ENCODE measurements at regions not wholly inside any gene's neighbourhood (a gene's known extent, or its start where the extent isn't known, plus 50 kb on each side); places are given as distances from the start of the nearest gene placed in this dataset.

- Mint-ChIP-seq H3K36me3 (ENCODE audit: low read depth, unreplicated experiment) (no peaks in the 10 kb centered on the region), H3K4me1 (ENCODE audit: unreplicated experiment) (no peaks in the 10 kb centered on the region), H3K27me3 (ENCODE audit: unreplicated experiment) (no peaks in the 10 kb centered on the region), H3K9me3 (ENCODE audit: unreplicated experiment) (no peaks in the 10 kb centered on the region), H3K27ac (ENCODE audit: unreplicated experiment) (no peak overlapping the region), H3K4me3 (ENCODE audit: unreplicated experiment) (no peak overlapping the region)
- TF ChIP-seq CTCF (IDR thresholded peaks at IDR 0.05; ENCODE audit: unreplicated experiment), result no peak
- no peak for DNase-seq (ENCODE audit: low spot score)
Observed at GRCh38 chr4:104870495-104871233, 276.0 kb upstream of the TET2 start.

GRCh38 chr4:104878936-104879335, 267.7 kb upstream of the TET2 start:
- Mint-ChIP-seq H3K4me1 (ENCODE audit: unreplicated experiment) (no peaks in the 10 kb centered on the region), H3K4me3 (ENCODE audit: unreplicated experiment) (no peak overlapping the region), H3K27ac (ENCODE audit: unreplicated experiment) (no peak overlapping the region), H3K9me3 (ENCODE audit: unreplicated experiment) (no peaks in the 10 kb centered on the region), H3K27me3 (ENCODE audit: unreplicated experiment) (no peaks in the 10 kb centered on the region), H3K36me3 (ENCODE audit: low read depth, unreplicated experiment) (no peaks in the 10 kb centered on the region)
- TF ChIP-seq CTCF (IDR thresholded peaks at IDR 0.05; ENCODE audit: unreplicated experiment), result no peak
- no peak for DNase-seq (ENCODE audit: low spot score)

DNA sequence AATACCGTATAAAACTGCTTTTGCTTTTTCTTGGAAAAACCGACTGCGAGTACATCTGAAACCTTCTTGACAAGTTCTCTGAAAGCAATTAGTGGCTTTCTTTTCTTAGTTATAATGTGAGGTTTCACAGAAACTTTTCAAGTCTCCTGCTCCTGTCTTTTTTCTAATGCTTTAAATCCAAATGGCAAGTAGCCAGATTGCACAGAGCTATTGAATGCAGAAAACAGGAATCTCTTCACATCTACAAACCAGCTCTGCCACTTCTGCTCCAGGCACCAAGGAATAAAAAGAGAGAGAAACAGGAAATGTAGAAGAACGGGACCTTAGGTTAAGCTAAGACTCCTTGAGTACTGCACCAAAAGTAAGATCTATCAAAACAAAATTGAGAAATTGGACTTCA, 267.3 kb upstream of the TET2 start:
- Mint-ChIP-seq H3K4me3 (ENCODE audit: unreplicated experiment) (no peak overlapping the region), H3K9me3 (ENCODE audit: unreplicated experiment) (no peaks in the 10 kb centered on the region), H3K4me1 (ENCODE audit: unreplicated experiment) (no peaks in the 10 kb centered on the region), H3K27ac (ENCODE audit: unreplicated experiment) (no peak overlapping the region), H3K27me3 (ENCODE audit: unreplicated experiment) (no peaks in the 10 kb centered on the region), H3K36me3 (ENCODE audit: low read depth, unreplicated experiment) (no peaks in the 10 kb centered on the region)
- DNase-seq (ENCODE audit: low spot score), result no peak
- TF ChIP-seq CTCF (IDR thresholded peaks at IDR 0.05; ENCODE audit: unreplicated experiment), result no peak

DNA sequence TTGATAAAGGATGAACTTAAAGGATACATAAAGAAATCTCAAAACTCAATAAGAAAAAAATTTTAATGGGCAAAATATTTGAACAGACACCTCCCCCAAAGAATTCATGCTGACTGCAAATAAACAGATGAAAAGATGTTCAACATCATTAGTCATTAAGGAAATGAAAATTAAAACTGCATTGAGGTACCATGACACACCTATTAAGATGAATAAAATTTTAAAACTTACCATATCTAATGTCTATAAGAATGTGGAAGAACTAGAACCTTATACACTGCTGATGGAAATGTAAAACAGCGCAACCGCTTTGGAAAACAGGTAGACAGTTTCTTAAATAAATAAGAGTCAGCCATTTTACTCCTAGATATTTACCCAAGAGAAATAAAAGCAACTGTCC, 266.8 kb upstream of the TET2 start:
- H3K27me3 Mint-ChIP-seq (ENCODE audit: unreplicated experiment), result peaks cover 2% of the 10 kb centered on the region
- TF ChIP-seq CTCF (IDR thresholded peaks at IDR 0.05; ENCODE audit: unreplicated experiment), result no peak
- H3K36me3 Mint-ChIP-seq (ENCODE audit: low read depth, unreplicated experiment), result no peaks in the 10 kb centered on the region
- DNase-seq (ENCODE audit: low spot score), result no peak
- no peak overlapping the region for H3K4me3 Mint-ChIP-seq (ENCODE audit: unreplicated experiment)
- H3K27ac Mint-ChIP-seq (ENCODE audit: unreplicated experiment), result no peak overlapping the region
- no peaks in the 10 kb centered on the region for H3K4me1 Mint-ChIP-seq (ENCODE audit: unreplicated experiment)
- H3K9me3 Mint-ChIP-seq (ENCODE audit: unreplicated experiment), result no peaks in the 10 kb centered on the region

DNA sequence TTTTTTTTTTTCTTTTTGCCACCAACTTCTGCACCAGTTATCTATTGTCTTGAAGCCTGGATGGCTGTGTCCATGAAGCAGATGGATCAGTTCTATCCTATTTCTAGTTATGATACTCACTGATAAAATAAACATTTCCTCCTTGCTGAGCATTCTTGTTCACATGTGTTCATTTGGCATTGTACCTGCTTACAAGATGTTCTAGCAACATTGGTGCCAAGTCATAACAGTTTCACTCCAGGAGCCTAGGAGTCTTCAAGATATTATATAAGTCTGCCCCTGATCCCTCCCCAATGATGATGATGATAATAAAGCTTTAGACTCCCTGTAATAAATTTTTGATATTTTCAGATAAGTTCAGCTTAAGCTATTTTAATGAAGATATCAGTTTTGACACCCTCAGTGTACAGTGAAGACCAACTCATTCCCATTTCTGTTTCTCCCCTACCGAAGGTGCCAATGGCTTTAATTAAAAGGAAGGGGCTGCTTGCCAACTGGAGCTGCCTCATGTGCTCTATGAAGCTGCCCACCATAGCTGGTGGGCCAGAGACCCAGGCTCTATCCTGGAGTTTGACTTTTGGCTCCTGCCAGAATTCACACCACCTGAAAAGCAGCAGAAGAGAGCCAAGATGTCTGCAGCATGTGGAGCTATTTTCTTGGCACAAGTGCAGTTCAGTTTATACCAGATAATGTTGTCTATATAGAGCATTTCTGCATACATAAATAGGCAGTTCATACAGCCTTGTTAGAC, 265.4 kb upstream of the TET2 start:
- no peak for TF ChIP-seq CTCF (IDR thresholded peaks at IDR 0.05; ENCODE audit: unreplicated experiment)
- Mint-ChIP-seq H3K27me3 (ENCODE audit: unreplicated experiment) (peaks cover 2% of the 10 kb centered on the region), H3K36me3 (ENCODE audit: low read depth, unreplicated experiment) (no peaks in the 10 kb centered on the region), H3K4me3 (ENCODE audit: unreplicated experiment) (no peak overlapping the region), H3K27ac (ENCODE audit: unreplicated experiment) (no peak overlapping the region), H3K9me3 (ENCODE audit: unreplicated experiment) (no peaks in the 10 kb centered on the region), H3K4me1 (ENCODE audit: unreplicated experiment) (no peaks in the 10 kb centered on the region)
- DNase-seq (ENCODE audit: low spot score), result no peak
